Endothelial cell (in vitro differentiated cells): ENCODE measurements at regions not wholly inside any gene's neighbourhood (a gene's known extent, or its start where the extent isn't known, plus 50 kb on each side); places are given as distances from the start of the nearest gene placed in this dataset.

ENCODE experiments used
- DNase-seq: peaks from one replicate; pipeline ENCODE4 v3.0.0; 2021; ENCODE audit warnings: low spot score
- H3K27ac Mint-ChIP-seq: one replicate; pipeline ENCODE4 v1.8.0; 2021; ENCODE audit warnings: mixed read lengths, inconsistent platforms; ENCODE audit not compliant: unreplicated experiment
- H3K27me3 Mint-ChIP-seq: one replicate; pipeline ENCODE4 v1.8.0; 2021; ENCODE audit warnings: mild to moderate bottlenecking, moderate library complexity, mixed read lengths, inconsistent platforms; ENCODE audit not compliant: unreplicated experiment
- H3K36me3 Mint-ChIP-seq: one replicate; pipeline ENCODE4 v1.8.0; 2021; ENCODE audit warnings: mild to moderate bottlenecking, low read depth, mixed read lengths, inconsistent platforms; ENCODE audit not compliant: unreplicated experiment
- H3K4me1 Mint-ChIP-seq: one replicate; pipeline ENCODE4 v1.8.0; 2021; ENCODE audit warnings: mild to moderate bottlenecking, mixed read lengths, inconsistent platforms; ENCODE audit not compliant: unreplicated experiment
- H3K4me3 Mint-ChIP-seq: one replicate; pipeline ENCODE4 v1.8.0; 2021; ENCODE audit warnings: mild to moderate bottlenecking, mixed read lengths, inconsistent platforms; ENCODE audit not compliant: unreplicated experiment
- H3K9me3 Mint-ChIP-seq: one replicate; pipeline ENCODE4 v1.8.0; 2021; ENCODE audit warnings: mixed read lengths, inconsistent platforms; ENCODE audit not compliant: unreplicated experiment
- TF ChIP-seq, protein P1 (sequence below): fragments of 200-600 bp; sonication (generic); IDR thresholded peaks from one replicate; pipeline ENCODE4 v1.5.0; 2021; ENCODE audit warnings: antibody characterized with exemption; ENCODE audit not compliant: unreplicated experiment

- TF ChIP-seq, protein P1, sequence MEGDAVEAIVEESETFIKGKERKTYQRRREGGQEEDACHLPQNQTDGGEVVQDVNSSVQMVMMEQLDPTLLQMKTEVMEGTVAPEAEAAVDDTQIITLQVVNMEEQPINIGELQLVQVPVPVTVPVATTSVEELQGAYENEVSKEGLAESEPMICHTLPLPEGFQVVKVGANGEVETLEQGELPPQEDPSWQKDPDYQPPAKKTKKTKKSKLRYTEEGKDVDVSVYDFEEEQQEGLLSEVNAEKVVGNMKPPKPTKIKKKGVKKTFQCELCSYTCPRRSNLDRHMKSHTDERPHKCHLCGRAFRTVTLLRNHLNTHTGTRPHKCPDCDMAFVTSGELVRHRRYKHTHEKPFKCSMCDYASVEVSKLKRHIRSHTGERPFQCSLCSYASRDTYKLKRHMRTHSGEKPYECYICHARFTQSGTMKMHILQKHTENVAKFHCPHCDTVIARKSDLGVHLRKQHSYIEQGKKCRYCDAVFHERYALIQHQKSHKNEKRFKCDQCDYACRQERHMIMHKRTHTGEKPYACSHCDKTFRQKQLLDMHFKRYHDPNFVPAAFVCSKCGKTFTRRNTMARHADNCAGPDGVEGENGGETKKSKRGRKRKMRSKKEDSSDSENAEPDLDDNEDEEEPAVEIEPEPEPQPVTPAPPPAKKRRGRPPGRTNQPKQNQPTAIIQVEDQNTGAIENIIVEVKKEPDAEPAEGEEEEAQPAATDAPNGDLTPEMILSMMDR, result no peak
- no peaks in the 10 kb centered on the region for H3K4me1 Mint-ChIP-seq
- H3K27me3 Mint-ChIP-seq, result peaks cover 1% of the 10 kb centered on the region
Measured at GRCh38 chr16:86321491-86321890, 188.8 kb upstream of the FOXF1 start.

DNA sequence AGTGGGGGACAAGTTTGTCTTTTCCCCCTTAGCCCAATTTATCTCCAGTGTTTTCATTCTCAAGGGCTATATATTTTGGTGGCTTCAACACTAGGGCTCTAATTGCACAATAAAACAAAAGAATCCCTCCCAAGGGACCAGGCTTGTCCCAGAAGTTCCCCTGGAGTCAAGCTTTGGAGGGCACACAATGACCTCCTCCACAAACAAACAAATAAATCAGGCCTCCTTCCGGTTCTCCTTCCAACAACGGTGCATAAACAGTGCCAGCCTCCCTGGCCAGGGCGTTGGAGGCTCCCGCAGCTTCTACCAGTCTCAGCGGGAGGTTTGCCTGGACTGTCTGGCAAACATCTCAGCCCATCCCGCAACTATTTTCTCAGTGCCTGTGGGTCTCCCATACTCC is 188.0 kb upstream of the FOXF1 start:
- Mint-ChIP-seq H3K4me1 (no peaks in the 10 kb centered on the region), H3K27ac (no peak overlapping the region), H3K36me3 (no peaks in the 10 kb centered on the region), H3K4me3 (no peak overlapping the region), H3K27me3 (peaks cover 1% of the 10 kb centered on the region), H3K9me3 (no peaks in the 10 kb centered on the region)
- TF ChIP-seq, protein P1, result no peak
- DNase-seq, result no peak

More at GRCh38 chr16:86321491-86321890, 188.8 kb upstream of the FOXF1 start:
- no peaks in the 10 kb centered on the region for H3K36me3 Mint-ChIP-seq
- DNase-seq, result no peak
- H3K27ac Mint-ChIP-seq, result no peak overlapping the region
- H3K9me3 Mint-ChIP-seq, result no peaks in the 10 kb centered on the region
- H3K4me3 Mint-ChIP-seq, result no peak overlapping the region

DNA sequence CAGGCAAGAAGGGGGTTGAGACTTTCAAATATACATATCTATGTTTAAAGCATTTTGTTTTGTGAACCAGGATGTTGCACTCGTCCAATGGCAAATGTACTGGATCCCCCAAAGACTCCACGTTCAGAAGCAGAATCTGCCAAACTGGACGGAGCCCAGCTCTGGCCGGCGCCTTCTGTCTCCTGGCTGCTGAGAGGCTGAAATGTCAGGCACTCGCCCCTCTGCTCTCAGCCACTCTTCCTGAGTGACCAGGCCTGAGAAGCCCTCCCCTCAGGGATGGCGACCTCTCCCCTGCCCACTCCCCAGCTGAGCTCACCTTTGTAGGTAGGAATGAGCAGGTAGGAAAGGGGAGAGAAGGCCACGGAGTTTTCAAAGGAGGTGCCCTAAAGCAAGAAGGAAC is 187.5 kb upstream of the FOXF1 start:
- Mint-ChIP-seq H3K9me3 (no peaks in the 10 kb centered on the region), H3K36me3 (no peaks in the 10 kb centered on the region), H3K27me3 (peaks cover 1% of the 10 kb centered on the region), H3K4me1 (no peaks in the 10 kb centered on the region), H3K27ac (no peak overlapping the region), H3K4me3 (no peak overlapping the region)
- TF ChIP-seq, protein P1, result no peak
- DNase-seq, result no peak

- Mint-ChIP-seq H3K9me3 (no peaks in the 10 kb centered on the region), H3K27me3 (peaks cover 1% of the 10 kb centered on the region), H3K4me3 (no peak overlapping the region), H3K4me1 (no peaks in the 10 kb centered on the region), H3K27ac (no peak overlapping the region), H3K36me3 (no peaks in the 10 kb centered on the region)
- DNase-seq, result no peak
- TF ChIP-seq, protein P1, result no peak
Measured at GRCh38 chr16:86324320-86324719, 186.0 kb upstream of the FOXF1 start.

DNA sequence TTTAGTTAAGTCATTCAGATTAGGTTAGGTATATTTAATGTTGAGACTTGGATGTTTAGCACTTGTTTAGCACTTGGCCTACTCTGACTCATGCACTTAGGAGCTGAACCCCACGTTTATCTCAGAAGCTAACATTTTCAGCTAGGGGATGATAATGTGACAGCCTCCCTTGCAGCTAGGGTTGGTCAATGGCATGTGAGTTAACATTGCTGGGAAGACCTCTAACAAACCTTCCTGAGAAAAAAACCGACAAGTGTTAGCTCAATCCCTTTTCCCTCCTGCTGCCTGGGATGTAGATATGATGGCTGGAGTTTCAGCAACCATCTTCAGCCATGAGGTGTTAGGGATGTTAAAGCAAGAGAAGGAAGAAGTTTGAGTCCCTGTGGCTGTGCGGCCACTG is 185.0 kb upstream of the FOXF1 start:
- TF ChIP-seq, protein P1, result no peak
- H3K4me3 Mint-ChIP-seq, result no peak overlapping the region
- H3K4me1 Mint-ChIP-seq, result no peaks in the 10 kb centered on the region
- no peak overlapping the region for H3K27ac Mint-ChIP-seq
- H3K36me3 Mint-ChIP-seq, result no peaks in the 10 kb centered on the region
- no peaks in the 10 kb centered on the region for H3K9me3 Mint-ChIP-seq
- peaks cover 1% of the 10 kb centered on the region for H3K27me3 Mint-ChIP-seq
- no peak for DNase-seq
